ENCODE measurements at regions not wholly inside any gene's neighbourhood (a gene's known extent, or its start where the extent isn't known, plus 50 kb on each side); places are given as distances from the start of the nearest gene placed in this dataset.
"Not testable (repeated sequence)": the region's sequence is repeated elsewhere in the genome, so short reads cannot be mapped to it uniquely, and the experiment has no call there.

- no peaks in the 10 kb centered on the region for H3K27me3 ChIP-seq (replicated peaks in 1 of 7)
- no peaks in the 10 kb centered on the region for H3K36me3 ChIP-seq
- DNase-seq, result no peak
- no peaks in the 10 kb centered on the region for H3K4me1 ChIP-seq
- peaks cover 0 to 17% (median 2%) of the 10 kb centered on the region in 8 donors for H3K9me3 ChIP-seq
- intact Hi-C loops (cut with DNase I; ENCODE audit: low total_unique reads), result no loop called here
- H3K4me3 ChIP-seq, result no peak overlapping the region
- no peak overlapping the region for H3K27ac ChIP-seq
- TF ChIP-seq CTCF (IDR thresholded peaks at IDR 0.05 in 8 of 11, conservative IDR thresholded peaks at IDR 0.05 in 3 of 11) (no peak), POLR2AphosphoS5 (IDR thresholded peaks at IDR 0.05) (no peak), POLR2A (IDR thresholded peaks at IDR 0.05) (no peak)
- 71 to 88% (median 82%) methylated on average over 4 of the region's 4 CpGs for WGBS, 5 donors
Observed at GRCh38 chr10:126759531-126759930, 89.0 kb upstream of the C10orf90 start.

GRCh38 chr10:126766646-126767045 is 96.2 kb upstream of the C10orf90 start:
- WGBS, 5 donors, result 36 to 62% (median 51%) methylated on average over 5 to 6 of the region's 6 CpGs
- H3K9me3 ChIP-seq; intact Hi-C loops (cut with DNase I; ENCODE audit: low total_unique reads); DNase-seq; H3K4me1 ChIP-seq; H3K4me3 ChIP-seq; H3K27ac ChIP-seq; H3K36me3 ChIP-seq: not testable (repeated sequence)
- peaks cover 0 to 12% (median 0%) of the 10 kb centered on the region in 7 donors for H3K27me3 ChIP-seq (replicated peaks in 1 of 7)

- no peak for TF ChIP-seq CTCF (IDR thresholded peaks at IDR 0.05 in 8 of 11, conservative IDR thresholded peaks at IDR 0.05 in 3 of 11)
- intact Hi-C loops (cut with DNase I; ENCODE audit: low total_unique reads), result no loop called here
- 74 to 92% (median 81%) methylated on average over 2 of the region's 2 CpGs for WGBS, 5 donors
- H3K4me3 ChIP-seq, result no peak overlapping the region
- no peaks in the 10 kb centered on the region for H3K4me1 ChIP-seq
- H3K9me3 ChIP-seq, result no peaks in the 10 kb centered on the region
- no peak overlapping the region for H3K27ac ChIP-seq
- no peak for DNase-seq
- H3K27me3 ChIP-seq (replicated peaks in 1 of 7), result peaks cover 0 to 12% (median 0%) of the 10 kb centered on the region in 7 donors
- H3K36me3 ChIP-seq, result no peaks in the 10 kb centered on the region
Observed at GRCh38 chr10:126770809-126771208, 100.3 kb upstream of the C10orf90 start.

DNA sequence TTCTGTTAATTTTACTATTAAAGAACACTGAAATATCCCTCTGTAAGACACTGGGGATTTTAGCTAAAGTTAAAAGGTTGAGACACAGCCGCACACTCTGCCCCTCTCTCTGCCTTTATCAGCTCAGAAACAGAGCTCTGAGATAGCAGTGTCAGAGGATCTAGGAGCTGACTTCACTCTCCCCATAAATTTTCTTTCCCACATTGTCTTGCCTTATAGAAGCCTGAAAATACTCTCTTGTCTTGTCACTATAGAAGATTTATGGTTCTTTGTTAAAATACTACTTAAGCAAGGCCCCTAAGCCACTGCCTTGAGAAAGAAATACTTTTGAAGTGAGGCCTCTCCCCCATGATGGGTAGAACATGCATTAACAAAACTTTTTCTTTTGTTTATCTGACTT is 105.7 kb upstream of the C10orf90 start:
- WGBS, 5 donors, result 70 to 80% (median 78%) methylated on average over 1 of the region's 1 CpG
- H3K36me3 ChIP-seq, result no peaks in the 10 kb centered on the region
- H3K9me3 ChIP-seq, result no peaks in the 10 kb centered on the region
- DNase-seq, result no peak
- H3K4me3 ChIP-seq, result no peak overlapping the region
- no peaks in the 10 kb centered on the region for H3K4me1 ChIP-seq
- no peaks in the 10 kb centered on the region for H3K27me3 ChIP-seq (replicated peaks in 1 of 7)
- H3K27ac ChIP-seq, result no peak overlapping the region
- intact Hi-C loops (cut with DNase I; ENCODE audit: low total_unique reads), result no loop called here
- TF ChIP-seq CTCF (IDR thresholded peaks at IDR 0.05 in 8 of 11, conservative IDR thresholded peaks at IDR 0.05 in 3 of 11), result no peak
- no peak for TF ChIP-seq POLR2AphosphoS5 (IDR thresholded peaks at IDR 0.05)
- TF ChIP-seq POLR2A (IDR thresholded peaks at IDR 0.05), result no peak

- Histone ChIP-seq H3K9me3 (no peaks in the 10 kb centered on the region), H3K27me3 (replicated peaks in 1 of 7) (no peaks in the 10 kb centered on the region), H3K27ac (no peak overlapping the region), H3K4me1 (no peaks in the 10 kb centered on the region), H3K36me3 (no peaks in the 10 kb centered on the region), H3K4me3 (no peak overlapping the region)
- TF ChIP-seq POLR2A (IDR thresholded peaks at IDR 0.05) (no peak), POLR2AphosphoS5 (IDR thresholded peaks at IDR 0.05) (no peak), CTCF (IDR thresholded peaks at IDR 0.05 in 8 of 11, conservative IDR thresholded peaks at IDR 0.05 in 3 of 11) (no peak)
- intact Hi-C loops (cut with DNase I; ENCODE audit: low total_unique reads), result no loop called here
- 70 to 81% (median 79%) methylated on average over 10 of the region's 10 CpGs for WGBS, 5 donors
- DNase-seq, result no peak
Observed at GRCh38 chr10:126777714-126778113, 107.2 kb upstream of the C10orf90 start.

Data from spleen (tissue), 11 donors.